ENCODE measurements at regions not wholly inside any gene's neighbourhood (a gene's known extent, or its start where the extent isn't known, plus 50 kb on each side); places are given as distances from the start of the nearest gene placed in this dataset.

- Histone ChIP-seq H3K4me3 (ENCODE audit: low read length) (no peak overlapping the region), H3K4me1 (ENCODE audit: control insufficient read depth, insufficient read depth, low read length) (no peaks in the 10 kb centered on the region), H3K27me3 (ENCODE audit: control insufficient read depth, insufficient read depth, low read length, poor library complexity, severe bottlenecking) (no peaks in the 10 kb centered on the region), H3K36me3 (ENCODE audit: control insufficient read depth, insufficient read depth, low read length) (no peaks in the 10 kb centered on the region), H3K9ac (ENCODE audit: extremely low read depth, low read length, poor library complexity, severe bottlenecking) (no peak overlapping the region), H3K9me3 (ENCODE audit: control insufficient read depth, low read length) (no peaks in the 10 kb centered on the region), H3K27ac (ENCODE audit: low read depth, low read length) (no peak overlapping the region)
- DNase-seq: no peak
- H3K9me3 Mint-ChIP-seq: no peaks in the 10 kb centered on the region
- H3K27ac Mint-ChIP-seq: no peak overlapping the region
- no peaks in the 10 kb centered on the region for H3K27me3 Mint-ChIP-seq (ENCODE audit: insufficient read depth)
- TF ChIP-seq CTCF (conservative IDR thresholded peaks at IDR 0.05): no peak
- H3K36me3 Mint-ChIP-seq (ENCODE audit: low read depth): no peaks in the 10 kb centered on the region
- no peak overlapping the region for H3K4me3 Mint-ChIP-seq
- H3K4me1 Mint-ChIP-seq: peaks cover 12% of the 10 kb centered on the region
Observed at GRCh38 chr18:2414235-2414634, 157.1 kb downstream of the METTL4 start.

DNA sequence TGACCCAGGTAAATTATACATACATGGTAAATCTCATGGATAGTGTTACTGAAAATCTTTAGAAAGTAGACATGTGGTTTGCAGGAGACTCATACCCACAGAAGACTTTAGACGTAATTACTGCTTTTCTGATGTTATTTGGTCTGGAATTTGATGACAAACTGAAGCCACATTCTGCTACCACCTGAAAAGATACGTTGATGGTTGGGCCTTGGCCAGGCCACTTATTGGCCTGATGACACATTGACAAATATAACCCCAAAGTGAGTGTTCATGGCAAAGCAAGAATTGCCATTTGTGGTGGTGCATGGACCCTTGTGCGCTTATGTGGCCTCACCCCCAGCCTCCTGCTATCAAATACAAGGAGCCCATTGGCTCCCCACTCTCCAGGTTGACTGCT is 155.6 kb downstream of the METTL4 start:
- Histone ChIP-seq H3K27ac (ENCODE audit: low read depth, low read length) (no peak overlapping the region), H3K9me3 (ENCODE audit: control insufficient read depth, low read length) (no peaks in the 10 kb centered on the region), H3K36me3 (ENCODE audit: control insufficient read depth, insufficient read depth, low read length) (no peaks in the 10 kb centered on the region), H3K27me3 (ENCODE audit: control insufficient read depth, insufficient read depth, low read length, poor library complexity, severe bottlenecking) (no peaks in the 10 kb centered on the region), H3K9ac (ENCODE audit: extremely low read depth, low read length, poor library complexity, severe bottlenecking) (no peak overlapping the region), H3K4me1 (ENCODE audit: control insufficient read depth, insufficient read depth, low read length) (no peaks in the 10 kb centered on the region), H3K4me3 (ENCODE audit: low read length) (no peak overlapping the region)
- DNase-seq: no peak
- Mint-ChIP-seq H3K9me3 (no peaks in the 10 kb centered on the region), H3K27me3 (ENCODE audit: insufficient read depth) (no peaks in the 10 kb centered on the region), H3K36me3 (ENCODE audit: low read depth) (no peaks in the 10 kb centered on the region), H3K4me3 (no peak overlapping the region), H3K4me1 (peaks cover 8% of the 10 kb centered on the region), H3K27ac (no peak overlapping the region)
- WGBS, 2 experiments (ENCODE audit: insufficient coverage in 1 of 2, insufficient read length in 1 of 2): 86 to 92% methylated on average over 1 to 3 of the region's 3 CpGs
- no peak for TF ChIP-seq CTCF (conservative IDR thresholded peaks at IDR 0.05)

DNA sequence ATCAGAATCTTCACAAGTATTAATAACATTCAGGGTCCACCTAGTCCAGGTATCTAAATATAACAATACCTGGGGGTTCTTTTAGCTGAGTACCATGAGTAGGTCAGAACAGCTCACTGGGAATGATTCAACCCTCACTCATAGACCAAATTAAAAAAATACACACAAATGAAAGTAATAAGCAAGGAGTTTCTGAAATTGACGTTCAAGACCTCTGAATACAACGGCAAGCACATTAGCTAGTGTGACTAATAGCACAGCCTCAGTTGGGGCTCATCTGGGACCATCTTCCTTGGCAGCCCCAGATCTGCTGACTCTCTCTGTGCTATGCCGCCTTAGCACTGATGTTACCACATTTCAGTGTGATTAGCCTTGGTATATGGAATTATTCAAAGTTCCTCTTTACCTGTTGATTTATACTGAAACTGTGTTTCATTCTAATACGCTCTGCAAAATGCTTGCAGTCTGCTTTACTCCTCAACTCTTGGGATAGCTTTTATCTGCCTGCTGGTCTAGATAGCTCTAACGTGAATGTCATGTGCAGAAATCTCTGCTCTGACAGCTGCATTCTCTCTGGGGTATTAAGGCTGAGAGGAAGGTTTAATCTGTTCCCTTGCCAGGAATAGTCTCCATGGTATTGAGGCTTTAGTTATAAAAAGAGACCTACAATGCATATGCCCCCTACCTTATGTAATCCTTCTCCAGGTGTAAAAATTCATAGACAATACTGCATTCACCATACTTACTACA is 153.3 kb downstream of the METTL4 start:
- no peaks in the 10 kb centered on the region for H3K36me3 Mint-ChIP-seq (ENCODE audit: low read depth)
- no peak overlapping the region for H3K4me3 Mint-ChIP-seq
- no peak for TF ChIP-seq CTCF (conservative IDR thresholded peaks at IDR 0.05)
- H3K9me3 Mint-ChIP-seq: no peaks in the 10 kb centered on the region
- no peaks in the 10 kb centered on the region for H3K27me3 Mint-ChIP-seq (ENCODE audit: insufficient read depth)
- H3K4me1 Mint-ChIP-seq: peaks cover 2% of the 10 kb centered on the region
- DNase-seq: no peak
- no peak overlapping the region for H3K27ac Mint-ChIP-seq
- H3K36me3 ChIP-seq (ENCODE audit: control insufficient read depth, insufficient read depth, low read length): no peaks in the 10 kb centered on the region
- H3K4me3 ChIP-seq (ENCODE audit: low read length): no peak overlapping the region
- no peaks in the 10 kb centered on the region for H3K27me3 ChIP-seq (ENCODE audit: control insufficient read depth, insufficient read depth, low read length, poor library complexity, severe bottlenecking)
- WGBS, 2 experiments (ENCODE audit: insufficient coverage in 1 of 2, insufficient read length in 1 of 2): 94% methylated on average over 5 of the region's 5 CpGs
- no peaks in the 10 kb centered on the region for H3K9me3 ChIP-seq (ENCODE audit: control insufficient read depth, low read length)
- H3K4me1 ChIP-seq (ENCODE audit: control insufficient read depth, insufficient read depth, low read length): no peaks in the 10 kb centered on the region
- H3K9ac ChIP-seq (ENCODE audit: extremely low read depth, low read length, poor library complexity, severe bottlenecking): no peak overlapping the region
- H3K27ac ChIP-seq (ENCODE audit: low read depth, low read length): no peak overlapping the region
